ENCODE measurements at regions not wholly inside any gene's neighbourhood (a gene's known extent, or its start where the extent isn't known, plus 50 kb on each side); places are given as distances from the start of the nearest gene placed in this dataset.

DNA sequence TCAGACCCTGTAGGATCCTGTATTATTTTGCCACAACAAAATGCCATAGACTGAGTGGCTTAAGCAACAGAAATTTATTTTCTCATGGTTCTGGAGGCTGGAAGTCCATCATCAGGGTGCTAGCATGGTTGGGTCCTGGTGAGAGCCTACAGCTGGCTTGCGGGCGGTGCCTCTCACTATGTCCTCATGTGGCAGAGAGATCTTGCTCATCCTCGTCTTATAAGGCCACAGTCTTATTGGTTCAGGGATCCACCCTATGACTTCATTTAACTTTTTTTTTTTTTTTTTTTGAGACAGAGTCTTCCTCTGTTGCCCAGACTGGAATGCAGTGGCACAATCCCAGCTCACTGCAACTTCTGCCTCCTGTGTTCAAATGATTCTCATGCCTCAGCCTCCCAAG is 90.9 kb downstream of the LSM5 start (continued):
- TF ChIP-seq, protein P1, sequence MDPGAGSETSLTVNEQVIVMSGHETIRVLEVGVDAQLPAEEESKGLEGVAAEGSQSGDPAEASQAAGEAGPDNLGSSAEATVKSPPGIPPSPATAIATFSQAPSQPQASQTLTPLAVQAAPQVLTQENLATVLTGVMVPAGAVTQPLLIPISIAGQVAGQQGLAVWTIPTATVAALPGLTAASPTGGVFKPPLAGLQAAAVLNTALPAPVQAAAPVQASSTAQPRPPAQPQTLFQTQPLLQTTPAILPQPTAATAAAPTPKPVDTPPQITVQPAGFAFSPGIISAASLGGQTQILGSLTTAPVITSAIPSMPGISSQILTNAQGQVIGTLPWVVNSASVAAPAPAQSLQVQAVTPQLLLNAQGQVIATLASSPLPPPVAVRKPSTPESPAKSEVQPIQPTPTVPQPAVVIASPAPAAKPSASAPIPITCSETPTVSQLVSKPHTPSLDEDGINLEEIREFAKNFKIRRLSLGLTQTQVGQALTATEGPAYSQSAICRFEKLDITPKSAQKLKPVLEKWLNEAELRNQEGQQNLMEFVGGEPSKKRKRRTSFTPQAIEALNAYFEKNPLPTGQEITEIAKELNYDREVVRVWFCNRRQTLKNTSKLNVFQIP (CRISPR knock-in tag; IDR thresholded peaks at IDR 0.05; ENCODE audit: borderline replicate concordance, low read depth) = no peak
- TF ChIP-seq TCF4 (CRISPR knock-in tag; IDR thresholded peaks at IDR 0.05; ENCODE audit: borderline replicate concordance) = no peak

DNA sequence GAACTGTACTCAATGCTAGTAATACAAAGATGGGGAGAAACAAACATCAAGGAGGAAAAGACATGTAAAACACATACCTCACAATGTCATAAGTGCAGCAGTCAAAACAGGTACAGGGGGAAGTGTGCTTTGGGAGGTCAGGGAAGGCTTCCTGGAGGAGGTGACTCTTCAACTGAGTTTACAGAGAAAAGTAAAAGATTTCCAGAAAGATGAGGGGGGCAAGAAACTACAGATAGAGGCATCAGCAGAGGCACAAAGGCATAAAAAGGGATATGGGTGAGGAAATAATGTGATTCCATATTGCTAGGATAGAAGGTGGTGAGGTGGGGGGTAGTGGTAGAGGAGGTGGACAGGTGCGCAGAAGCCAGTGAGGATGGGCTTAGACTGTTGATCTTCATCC is 95.0 kb downstream of the LSM5 start:
- TF ChIP-seq, protein P1 (CRISPR knock-in tag; IDR thresholded peaks at IDR 0.05; ENCODE audit: borderline replicate concordance, low read depth) = no peak
- no peak for TF ChIP-seq RARB (CRISPR knock-in tag; IDR thresholded peaks at IDR 0.05)
- TF ChIP-seq ARNTL (CRISPR knock-in tag; IDR thresholded peaks at IDR 0.05; ENCODE audit: borderline replicate concordance, low read depth) = no peak
- TF ChIP-seq ZNF565 (CRISPR knock-in tag; conservative IDR thresholded peaks at IDR 0.05; ENCODE audit: low read depth) = no peak
- TF ChIP-seq PPARA (CRISPR knock-in tag; IDR thresholded peaks at IDR 0.05; ENCODE audit: borderline replicate concordance) = no peak
- no peak for TF ChIP-seq ZFP3 (CRISPR knock-in tag; IDR thresholded peaks at IDR 0.05)
- TF ChIP-seq BACH2 (CRISPR knock-in tag; IDR thresholded peaks at IDR 0.05; ENCODE audit: borderline replicate concordance) = no peak
- ATAC-seq = no peak

DNA sequence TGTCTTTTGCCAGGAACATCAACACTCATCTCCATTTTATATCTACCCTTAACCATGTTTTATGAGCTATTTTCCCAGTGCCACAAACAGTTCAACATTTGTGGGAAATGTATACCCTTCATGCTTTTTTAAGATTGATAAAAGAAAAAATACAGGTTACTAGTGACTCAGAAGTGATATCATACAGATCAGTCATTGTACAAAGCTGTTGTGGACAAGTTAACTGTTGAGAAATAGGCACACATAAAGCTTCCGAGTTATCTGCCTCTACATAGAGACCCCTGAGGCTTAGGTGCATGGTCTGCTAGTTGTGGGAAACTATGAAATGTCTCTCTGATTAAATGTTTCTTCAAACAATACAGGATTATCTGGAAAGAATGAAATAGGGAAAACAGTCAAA is 96.3 kb downstream of the LSM5 start:
- TF ChIP-seq TCF4 (CRISPR knock-in tag; IDR thresholded peaks at IDR 0.05; ENCODE audit: borderline replicate concordance) (no peak), ISL1 (CRISPR knock-in tag; IDR thresholded peaks at IDR 0.05) (no peak)
- TF ChIP-seq, protein P2, sequence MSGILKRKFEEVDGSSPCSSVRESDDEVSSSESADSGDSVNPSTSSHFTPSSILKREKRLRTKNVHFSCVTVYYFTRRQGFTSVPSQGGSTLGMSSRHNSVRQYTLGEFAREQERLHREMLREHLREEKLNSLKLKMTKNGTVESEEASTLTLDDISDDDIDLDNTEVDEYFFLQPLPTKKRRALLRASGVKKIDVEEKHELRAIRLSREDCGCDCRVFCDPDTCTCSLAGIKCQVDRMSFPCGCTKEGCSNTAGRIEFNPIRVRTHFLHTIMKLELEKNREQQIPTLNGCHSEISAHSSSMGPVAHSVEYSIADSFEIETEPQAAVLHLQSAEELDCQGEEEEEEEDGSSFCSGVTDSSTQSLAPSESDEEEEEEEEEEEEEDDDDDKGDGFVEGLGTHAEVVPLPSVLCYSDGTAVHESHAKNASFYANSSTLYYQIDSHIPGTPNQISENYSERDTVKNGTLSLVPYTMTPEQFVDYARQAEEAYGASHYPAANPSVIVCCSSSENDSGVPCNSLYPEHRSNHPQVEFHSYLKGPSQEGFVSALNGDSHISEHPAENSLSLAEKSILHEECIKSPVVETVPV (CRISPR knock-in tag; IDR thresholded peaks at IDR 0.05) = no peak
- TF ChIP-seq, protein P3, sequence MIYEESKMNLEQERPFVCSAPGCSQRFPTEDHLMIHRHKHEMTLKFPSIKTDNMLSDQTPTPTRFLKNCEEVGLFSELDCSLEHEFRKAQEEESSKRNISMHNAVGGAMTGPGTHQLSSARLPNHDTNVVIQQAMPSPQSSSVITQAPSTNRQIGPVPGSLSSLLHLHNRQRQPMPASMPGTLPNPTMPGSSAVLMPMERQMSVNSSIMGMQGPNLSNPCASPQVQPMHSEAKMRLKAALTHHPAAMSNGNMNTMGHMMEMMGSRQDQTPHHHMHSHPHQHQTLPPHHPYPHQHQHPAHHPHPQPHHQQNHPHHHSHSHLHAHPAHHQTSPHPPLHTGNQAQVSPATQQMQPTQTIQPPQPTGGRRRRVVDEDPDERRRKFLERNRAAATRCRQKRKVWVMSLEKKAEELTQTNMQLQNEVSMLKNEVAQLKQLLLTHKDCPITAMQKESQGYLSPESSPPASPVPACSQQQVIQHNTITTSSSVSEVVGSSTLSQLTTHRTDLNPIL (CRISPR knock-in tag; IDR thresholded peaks at IDR 0.05; ENCODE audit: low read depth) = no peak
- TF ChIP-seq, protein P1 (CRISPR knock-in tag; IDR thresholded peaks at IDR 0.05; ENCODE audit: borderline replicate concordance, low read depth) = no peak
- ATAC-seq = no peak

DNA sequence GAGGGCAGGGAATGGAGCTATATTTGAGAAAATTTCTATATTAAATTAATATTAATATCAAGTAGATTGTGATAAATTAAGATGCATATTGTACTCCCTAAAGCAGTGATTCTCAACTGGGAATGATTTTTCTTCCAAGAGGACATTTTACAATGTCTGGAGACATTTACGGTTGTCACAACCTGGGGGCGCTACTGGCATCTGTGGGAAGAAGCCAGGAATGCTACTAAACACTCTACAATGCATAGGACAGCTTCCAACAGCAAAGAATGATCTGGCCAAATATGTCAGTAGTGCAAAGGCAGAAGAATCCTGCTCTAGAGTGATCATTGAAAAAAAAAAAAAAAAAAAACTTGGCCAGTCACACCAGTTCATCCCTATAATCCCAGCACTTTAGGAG is 100.0 kb downstream of the LSM5 start:
- no peak for TF ChIP-seq ZFP3 (CRISPR knock-in tag; IDR thresholded peaks at IDR 0.05)
- TF ChIP-seq ZNF8 (CRISPR knock-in tag; IDR thresholded peaks at IDR 0.05) = no peak
- TF ChIP-seq, protein P4, sequence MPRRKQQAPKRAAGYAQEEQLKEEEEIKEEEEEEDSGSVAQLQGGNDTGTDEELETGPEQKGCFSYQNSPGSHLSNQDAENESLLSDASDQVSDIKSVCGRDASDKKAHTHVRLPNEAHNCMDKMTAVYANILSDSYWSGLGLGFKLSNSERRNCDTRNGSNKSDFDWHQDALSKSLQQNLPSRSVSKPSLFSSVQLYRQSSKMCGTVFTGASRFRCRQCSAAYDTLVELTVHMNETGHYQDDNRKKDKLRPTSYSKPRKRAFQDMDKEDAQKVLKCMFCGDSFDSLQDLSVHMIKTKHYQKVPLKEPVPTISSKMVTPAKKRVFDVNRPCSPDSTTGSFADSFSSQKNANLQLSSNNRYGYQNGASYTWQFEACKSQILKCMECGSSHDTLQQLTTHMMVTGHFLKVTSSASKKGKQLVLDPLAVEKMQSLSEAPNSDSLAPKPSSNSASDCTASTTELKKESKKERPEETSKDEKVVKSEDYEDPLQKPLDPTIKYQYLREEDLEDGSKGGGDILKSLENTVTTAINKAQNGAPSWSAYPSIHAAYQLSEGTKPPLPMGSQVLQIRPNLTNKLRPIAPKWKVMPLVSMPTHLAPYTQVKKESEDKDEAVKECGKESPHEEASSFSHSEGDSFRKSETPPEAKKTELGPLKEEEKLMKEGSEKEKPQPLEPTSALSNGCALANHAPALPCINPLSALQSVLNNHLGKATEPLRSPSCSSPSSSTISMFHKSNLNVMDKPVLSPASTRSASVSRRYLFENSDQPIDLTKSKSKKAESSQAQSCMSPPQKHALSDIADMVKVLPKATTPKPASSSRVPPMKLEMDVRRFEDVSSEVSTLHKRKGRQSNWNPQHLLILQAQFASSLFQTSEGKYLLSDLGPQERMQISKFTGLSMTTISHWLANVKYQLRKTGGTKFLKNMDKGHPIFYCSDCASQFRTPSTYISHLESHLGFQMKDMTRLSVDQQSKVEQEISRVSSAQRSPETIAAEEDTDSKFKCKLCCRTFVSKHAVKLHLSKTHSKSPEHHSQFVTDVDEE (CRISPR knock-in tag; IDR thresholded peaks at IDR 0.05) = no peak
- no peak for TF ChIP-seq ZNF70 (CRISPR knock-in tag; IDR thresholded peaks at IDR 0.05)
- ATAC-seq = no peak
